IPS-18c (cell line): ENCODE measurements at regions not wholly inside any gene's neighbourhood (a gene's known extent, or its start where the extent isn't known, plus 50 kb on each side); places are given as distances from the start of the nearest gene placed in this dataset.

Experiments used
- H3K4me3 ChIP-seq: 2 replicates; pipeline ENCODE4 v1.7.0; 2013; ENCODE audit warnings: low read depth, mild to moderate bottlenecking, low read length, moderate library complexity; ENCODE audit not compliant: insufficient read depth
- H3K9me3 ChIP-seq: one replicate; pipeline ENCODE4 v1.6.1; 2013; ENCODE audit warnings: mild to moderate bottlenecking, low read length, moderate library complexity; ENCODE audit not compliant: control insufficient read depth, insufficient read depth

- H3K9me3 ChIP-seq: no peaks in the 10 kb centered on the region
- no peak overlapping the region for H3K4me3 ChIP-seq
Observed at GRCh38 chr1:88175120-88175630, 508.9 kb upstream of the PKN2 start.

DNA sequence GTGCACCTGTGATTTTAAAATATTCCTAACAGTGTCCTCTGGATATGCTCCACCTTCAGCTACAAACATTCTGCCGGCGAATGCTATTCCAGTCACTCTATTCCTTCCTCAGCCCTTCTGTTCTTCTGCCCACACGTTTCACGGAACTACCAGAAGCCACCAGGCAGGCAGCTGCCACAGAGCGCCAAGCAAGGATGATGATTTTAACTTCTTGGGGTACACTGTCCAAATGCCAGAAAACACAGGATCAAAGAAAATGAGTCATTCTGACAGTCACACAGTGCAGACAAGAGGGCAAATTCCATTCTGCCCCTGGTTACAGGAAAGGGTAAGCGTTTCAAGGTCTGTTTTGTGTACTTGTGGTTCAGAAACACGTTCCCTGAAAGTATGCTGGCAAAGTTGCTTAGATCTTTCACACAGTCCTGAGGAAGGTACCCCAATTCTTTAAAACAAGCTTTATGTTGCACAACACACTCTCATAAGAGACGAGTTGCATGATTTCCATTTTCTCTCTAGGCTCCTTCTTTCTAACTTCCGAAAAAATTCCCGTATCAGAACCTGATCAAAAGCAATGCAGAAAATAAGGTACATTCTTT lies 508.3 kb upstream of the PKN2 start:
- H3K4me3 ChIP-seq: no peak overlapping the region

DNA sequence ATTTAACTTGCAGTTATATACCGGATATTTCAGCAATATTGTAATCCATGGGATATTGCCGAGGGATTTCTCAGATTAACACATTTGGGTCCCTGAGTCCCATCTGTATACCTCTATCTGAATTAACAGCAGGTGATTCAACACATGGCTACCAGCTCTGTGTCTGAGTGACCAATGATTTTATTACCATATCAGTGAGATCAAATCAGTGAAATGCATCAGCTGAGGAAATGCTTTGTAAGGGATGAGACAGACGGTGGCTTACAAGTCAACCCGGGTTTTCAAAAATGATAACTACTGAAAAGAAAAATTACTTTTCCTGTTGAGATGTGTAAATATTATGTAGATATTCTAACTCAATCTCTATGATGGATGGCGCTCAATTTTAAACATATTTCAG lies 504.1 kb upstream of the PKN2 start:
- no peaks in the 10 kb centered on the region for H3K9me3 ChIP-seq
- H3K4me3 ChIP-seq: no peak overlapping the region

More for the DNA sequence above, 508.3 kb upstream of the PKN2 start:
- no peaks in the 10 kb centered on the region for H3K9me3 ChIP-seq

GRCh38 chr1:88180449-88181108 lies 503.5 kb upstream of the PKN2 start:
- H3K4me3 ChIP-seq: no peak overlapping the region
- no peaks in the 10 kb centered on the region for H3K9me3 ChIP-seq

- H3K9me3 ChIP-seq: no peaks in the 10 kb centered on the region
- H3K4me3 ChIP-seq: no peak overlapping the region
Observed at GRCh38 chr1:88186911-88187310, 497.2 kb upstream of the PKN2 start.

- Histone ChIP-seq H3K4me3 (no peak overlapping the region), H3K9me3 (no peaks in the 10 kb centered on the region)
Observed at GRCh38 chr1:88188038-88188437, 496.0 kb upstream of the PKN2 start.

GRCh38 chr1:88189525-88189924 lies 494.5 kb upstream of the PKN2 start:
- Histone ChIP-seq H3K4me3 (no peak overlapping the region), H3K9me3 (no peaks in the 10 kb centered on the region)

DNA sequence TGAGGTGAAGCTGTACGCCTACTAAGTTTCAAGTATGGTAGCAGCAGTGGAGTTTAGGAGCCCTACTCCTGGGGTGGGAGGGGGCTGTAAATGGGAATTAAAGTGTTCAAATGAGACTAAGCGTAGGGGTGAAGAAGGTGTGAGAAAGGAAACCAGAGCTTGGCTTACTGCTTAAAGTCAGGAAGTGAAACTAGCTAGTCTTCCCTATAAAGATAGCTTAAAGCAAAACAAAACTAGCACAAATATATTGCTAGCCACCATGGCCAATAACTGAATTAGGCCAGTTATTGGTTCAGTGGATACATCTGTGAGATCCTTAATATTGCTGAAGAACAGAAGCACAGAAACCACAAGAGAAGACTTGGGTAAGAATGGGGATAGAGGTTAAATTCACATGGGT lies 492.2 kb upstream of the PKN2 start:
- Histone ChIP-seq H3K4me3 (no peak overlapping the region), H3K9me3 (no peaks in the 10 kb centered on the region)

DNA sequence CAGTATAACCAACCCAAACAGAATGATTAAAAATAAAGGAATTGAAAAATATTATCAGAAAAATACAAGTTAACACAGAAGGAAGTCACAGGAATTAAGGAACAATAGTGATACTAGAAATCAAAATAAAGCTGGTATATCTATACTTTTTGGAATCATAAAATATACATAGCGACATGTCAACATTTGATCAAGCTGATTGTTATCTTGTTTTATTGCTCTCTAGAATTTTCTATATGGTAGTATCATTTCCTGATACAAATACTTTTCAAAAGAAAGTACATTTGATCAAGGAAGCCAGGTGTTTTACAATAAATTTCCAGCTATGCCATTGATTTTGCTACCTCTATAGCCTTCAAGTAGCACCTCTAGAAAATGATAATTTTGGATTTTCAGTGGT lies 489.5 kb upstream of the PKN2 start:
- H3K9me3 ChIP-seq: no peaks in the 10 kb centered on the region
- H3K4me3 ChIP-seq: no peak overlapping the region

DNA sequence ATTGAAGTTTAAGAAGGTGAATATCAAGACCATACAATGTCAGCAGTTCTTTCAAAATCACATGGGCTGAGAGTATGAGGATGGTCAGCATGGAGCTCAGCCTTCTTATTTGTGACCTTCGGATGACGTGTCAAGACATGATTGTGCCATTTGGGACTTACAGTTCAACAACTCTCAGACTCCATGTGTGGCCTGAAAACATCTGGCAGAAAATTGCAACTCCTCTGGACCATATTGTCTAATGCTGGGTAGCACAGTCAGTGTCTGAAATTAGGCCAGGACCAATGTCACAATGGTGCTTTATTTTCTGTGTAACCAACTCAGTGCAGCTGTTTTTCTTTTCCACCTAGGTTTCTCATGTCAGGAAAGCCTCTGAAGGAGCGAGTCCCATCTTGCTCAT lies 483.5 kb upstream of the PKN2 start:
- no peak overlapping the region for H3K4me3 ChIP-seq

GRCh38 chr1:88204111-88204510 lies 480.0 kb upstream of the PKN2 start:
- no peak overlapping the region for H3K4me3 ChIP-seq
- H3K9me3 ChIP-seq: peaks cover 2% of the 10 kb centered on the region

More for the DNA sequence above, 483.5 kb upstream of the PKN2 start:
- peaks cover 2% of the 10 kb centered on the region for H3K9me3 ChIP-seq

DNA sequence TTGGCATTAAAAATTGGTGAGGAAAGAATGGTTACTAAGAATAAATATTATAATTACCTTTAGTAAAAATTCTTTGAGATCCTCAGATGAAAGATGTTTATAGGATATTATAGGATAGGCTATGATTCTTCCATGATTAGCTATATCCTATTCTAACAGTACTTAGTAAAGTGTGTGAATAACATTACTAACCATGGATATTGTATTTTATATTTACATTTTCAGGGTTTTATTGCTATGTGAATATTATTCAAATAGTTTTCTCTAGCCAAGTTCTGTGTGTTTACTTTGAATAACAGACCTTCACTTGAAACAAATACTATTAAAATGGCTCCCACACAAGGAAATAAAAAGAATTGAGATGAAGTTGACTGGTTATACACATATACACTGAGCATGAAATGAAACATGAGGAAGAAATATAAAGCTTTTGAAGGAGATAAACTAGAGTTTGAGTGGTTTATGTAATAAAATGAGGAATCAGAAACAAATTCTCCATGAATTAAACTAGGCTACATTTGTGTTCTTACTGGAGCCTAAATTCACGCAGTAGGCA lies 479.4 kb upstream of the PKN2 start:
- Histone ChIP-seq H3K9me3 (peaks cover 2% of the 10 kb centered on the region), H3K4me3 (no peak overlapping the region)

DNA sequence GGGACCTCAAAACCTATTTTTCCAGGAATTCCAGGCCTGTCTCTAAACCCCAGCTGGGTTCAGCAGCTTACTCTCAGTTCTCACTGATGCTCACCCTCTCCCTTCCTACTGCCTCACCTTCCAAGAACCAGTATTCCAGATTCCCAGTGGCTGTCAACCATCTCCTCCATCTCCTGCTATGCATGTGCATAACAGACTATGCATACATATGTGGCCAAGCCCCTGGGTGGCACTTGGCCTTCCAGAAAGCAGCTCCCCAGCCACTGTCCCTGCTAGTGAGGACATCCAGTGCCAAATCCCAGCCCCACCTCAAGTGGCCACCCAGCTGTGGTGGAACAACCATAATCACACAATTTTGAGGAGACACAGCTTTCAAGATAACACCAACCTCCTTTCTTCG lies 475.7 kb upstream of the PKN2 start:
- H3K4me3 ChIP-seq: no peak overlapping the region
- no peaks in the 10 kb centered on the region for H3K9me3 ChIP-seq

DNA sequence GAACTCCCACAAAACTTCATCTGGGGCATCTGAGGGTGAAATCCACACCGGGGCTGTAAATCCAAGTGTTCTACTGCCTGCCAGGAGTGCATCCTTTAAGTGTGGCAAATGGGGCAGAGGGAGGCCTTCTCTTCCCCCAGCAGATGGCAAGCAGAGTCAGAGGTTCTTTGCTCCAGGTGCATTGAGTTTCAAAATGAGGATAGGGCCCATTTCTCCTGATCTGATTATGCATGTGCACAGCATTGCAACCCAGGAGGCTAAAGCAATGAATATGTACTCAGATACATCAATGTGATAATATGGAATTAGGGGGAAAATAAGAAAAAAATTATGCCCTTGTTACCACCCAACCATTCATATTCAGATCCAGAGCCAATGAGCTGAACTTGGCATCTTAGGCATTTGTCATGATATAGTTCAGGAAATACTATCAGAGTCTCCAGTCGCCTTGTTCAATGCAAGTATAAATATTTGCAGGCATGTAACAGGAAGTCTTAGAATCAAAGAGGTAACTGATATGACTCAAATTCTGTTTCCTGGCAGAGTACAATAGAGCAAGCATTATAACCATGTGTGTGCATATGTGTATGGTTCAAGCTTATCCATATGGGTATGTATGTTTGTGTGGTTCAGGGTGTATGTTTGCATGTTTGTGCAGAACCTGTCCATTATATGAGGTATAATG lies 473.8 kb upstream of the PKN2 start:
- Histone ChIP-seq H3K9me3 (no peaks in the 10 kb centered on the region), H3K4me3 (no peak overlapping the region)

DNA sequence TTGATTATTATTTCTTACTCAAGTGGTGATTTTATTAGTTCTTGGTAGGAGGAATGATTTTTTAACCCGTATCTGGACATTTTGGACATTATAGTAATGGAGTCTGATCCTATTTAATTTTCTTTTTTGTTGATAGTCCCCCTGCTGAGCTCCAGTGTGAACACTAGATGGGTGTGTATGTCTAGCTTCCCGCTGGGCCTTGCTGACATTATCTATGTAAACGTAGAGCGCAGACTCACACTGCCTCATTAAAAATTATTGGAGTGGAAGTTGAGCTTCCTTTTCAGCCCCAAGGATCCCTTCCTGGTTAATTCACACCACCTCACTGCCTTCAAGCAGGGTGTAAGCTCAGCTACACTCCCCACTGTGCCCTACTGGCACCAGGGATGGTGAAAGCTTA lies 467.6 kb upstream of the PKN2 start:
- peaks cover 2% of the 10 kb centered on the region for H3K9me3 ChIP-seq
- H3K4me3 ChIP-seq: no peak overlapping the region

DNA sequence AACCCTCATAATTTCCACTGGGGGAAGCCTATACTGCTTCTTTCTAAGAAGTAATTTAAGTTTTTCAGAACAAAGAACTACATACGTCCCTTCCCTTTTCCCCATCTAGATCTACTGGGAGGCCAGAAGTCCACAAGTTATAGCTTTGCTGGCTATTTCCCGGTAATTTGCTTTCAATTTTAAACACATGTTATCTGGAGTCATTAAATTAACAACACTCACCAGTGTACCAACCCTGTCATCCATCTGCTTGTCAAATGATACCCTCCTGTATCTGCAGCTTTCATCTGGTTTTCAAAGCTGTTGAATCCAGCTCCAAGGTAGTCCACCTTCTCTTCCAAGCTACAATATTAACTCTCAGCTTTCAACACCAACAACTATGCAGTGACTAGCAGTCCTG lies 466.7 kb upstream of the PKN2 start:
- Histone ChIP-seq H3K4me3 (no peak overlapping the region), H3K9me3 (peaks cover 2% of the 10 kb centered on the region)

DNA sequence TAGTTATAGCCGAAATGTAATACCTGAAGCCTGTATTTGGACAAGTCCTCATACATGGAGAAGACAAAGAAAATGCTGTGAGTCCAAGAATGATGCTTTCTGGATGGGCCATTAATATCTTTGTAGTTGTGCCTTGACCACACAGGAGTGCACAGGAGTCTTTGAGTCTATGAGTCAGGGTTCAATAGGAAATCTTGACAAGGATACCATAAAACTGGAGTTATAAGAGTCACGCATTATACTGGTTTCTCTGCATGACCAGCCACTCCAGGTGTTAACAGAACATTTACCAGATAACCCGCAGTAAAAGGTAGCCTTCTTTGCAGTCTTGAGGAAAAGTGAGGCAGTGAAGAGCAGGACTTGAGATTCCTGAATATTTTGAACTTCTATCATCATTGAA lies 464.6 kb upstream of the PKN2 start:
- Histone ChIP-seq H3K9me3 (peaks cover 2% of the 10 kb centered on the region), H3K4me3 (no peak overlapping the region)

DNA sequence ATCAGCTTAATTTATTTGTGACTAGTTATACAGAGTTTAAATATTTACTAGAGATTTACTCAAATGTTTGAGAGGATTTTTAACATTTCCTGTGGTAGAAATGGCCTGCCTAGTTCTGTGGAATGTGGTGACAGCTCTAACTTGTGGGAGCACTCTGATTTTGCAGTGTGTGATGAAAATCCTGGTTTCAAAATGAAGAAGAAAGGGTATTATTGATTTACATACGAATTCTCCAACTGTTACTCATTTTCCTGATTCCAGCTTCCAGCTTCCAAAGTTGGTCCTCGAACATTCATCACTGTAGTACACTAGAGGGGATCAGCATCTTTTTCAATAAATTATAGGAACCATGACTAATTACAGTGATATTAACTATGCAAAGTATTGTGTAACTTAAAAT lies 462.7 kb upstream of the PKN2 start:
- H3K9me3 ChIP-seq: peaks cover 2% of the 10 kb centered on the region
- H3K4me3 ChIP-seq: no peak overlapping the region
